AG10803 (cell line): ENCODE measurements at regions not wholly inside any gene's neighbourhood (a gene's known extent, or its start where the extent isn't known, plus 50 kb on each side); places are given as distances from the start of the nearest gene placed in this dataset.
A peak's percentile ranks its signal among the peaks of the same experiment; 100 is the strongest.

Source experiments
- DNase-seq: peaks from one replicate; pipeline ENCODE4 v3.0.0; 2010; ENCODE audit warnings: low read depth
- H3K4me3 ChIP-seq: 2 replicates; pipeline ENCODE4 v1.5.1; 2011; ENCODE audit warnings: mild to moderate bottlenecking, low read length, control low read depth
- CTCF ChIP-seq: conservative IDR thresholded peaks from 2 replicates; pipeline ENCODE4 v1.5.1; 2011; ENCODE audit warnings: mild to moderate bottlenecking, low read length, control low read depth, inconsistent platforms

DNA sequence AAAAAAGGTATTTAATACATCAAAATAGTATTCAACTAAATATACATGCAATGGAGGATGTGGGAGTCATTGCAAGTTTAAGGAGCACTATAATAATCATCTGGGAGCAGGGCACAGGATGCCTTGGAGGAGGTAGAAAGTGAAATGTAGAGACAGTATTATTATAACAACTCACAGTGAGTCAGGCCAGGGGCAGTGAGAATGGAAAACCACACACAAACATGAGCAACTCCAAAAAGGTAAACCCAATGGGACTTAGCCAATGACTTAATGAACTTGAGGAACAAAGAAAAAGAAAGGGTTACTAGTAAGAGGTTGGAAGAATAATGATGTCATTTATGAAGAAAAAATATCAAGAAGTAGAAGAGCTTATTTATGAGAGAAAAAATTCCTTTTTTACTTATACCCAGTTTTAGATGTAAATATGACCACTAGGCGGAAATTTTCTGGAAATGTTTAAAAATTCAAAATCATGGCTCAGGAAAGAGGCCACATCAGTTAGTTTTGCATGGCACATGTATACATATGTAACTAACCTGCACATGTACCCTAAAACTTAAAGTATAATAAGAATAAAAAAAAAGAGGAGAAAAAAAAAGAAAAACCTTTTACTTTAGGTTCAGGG, 389.3 kb downstream of the SUCLA2 start:
- no peak for TF ChIP-seq CTCF
- no peak overlapping the region for H3K4me3 ChIP-seq
- DNase-seq, result no peak

DNA sequence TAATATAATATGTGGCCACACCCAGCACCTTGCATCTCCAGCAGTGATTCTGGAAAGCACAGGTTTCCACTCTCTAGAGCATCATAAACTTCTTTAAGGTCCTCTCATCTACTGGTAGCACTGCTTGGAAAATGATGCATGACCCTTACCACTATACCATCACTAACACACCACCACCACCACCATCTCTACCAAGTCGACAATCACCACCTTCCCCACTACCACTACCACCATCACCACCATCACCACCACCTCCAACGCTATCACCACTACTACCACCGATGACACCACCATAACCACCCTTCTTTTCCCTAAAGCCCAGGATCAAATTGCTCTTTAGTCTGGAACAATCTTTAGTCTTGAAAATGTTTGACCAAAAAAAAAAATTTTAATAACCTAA, 390.4 kb downstream of the SUCLA2 start:
- H3K4me3 ChIP-seq, result no peak overlapping the region
- DNase-seq, result no peak
- TF ChIP-seq CTCF, result no peak

- no peak for TF ChIP-seq CTCF
- H3K4me3 ChIP-seq, result no peak overlapping the region
- DNase-seq, result no peak
These were observed 397.7 kb downstream of the SUCLA2 start for GRCh38 chr13:47603365-47603764.

GRCh38 chr13:47598340-47598911, 402.6 kb downstream of the SUCLA2 start:
- H3K4me3 ChIP-seq, result no peak overlapping the region
- peak; percentile 24 for DNase-seq
- TF ChIP-seq CTCF, result peak; percentile 55

DNA sequence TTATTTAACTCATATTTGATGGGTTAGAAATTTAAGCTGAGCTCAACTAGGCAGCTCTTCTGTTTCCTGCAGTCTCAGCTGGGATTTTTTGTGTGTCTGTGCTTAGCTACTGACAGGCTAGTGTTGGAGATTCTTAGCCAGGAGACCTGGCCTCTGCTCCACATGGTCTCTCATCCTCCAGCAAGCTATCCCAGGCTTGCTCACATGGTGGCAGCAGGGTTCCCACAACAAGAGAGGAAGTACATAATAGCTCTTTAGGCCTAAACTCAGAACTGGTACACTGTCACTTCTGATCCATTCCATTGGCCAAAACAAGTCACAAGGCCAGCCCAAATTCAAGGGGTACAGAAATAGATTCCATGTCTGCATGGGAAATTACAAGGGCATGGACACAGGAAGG, 406.2 kb downstream of the SUCLA2 start:
- H3K4me3 ChIP-seq, result no peak overlapping the region
- TF ChIP-seq CTCF, result no peak
- DNase-seq, result no peak

DNA sequence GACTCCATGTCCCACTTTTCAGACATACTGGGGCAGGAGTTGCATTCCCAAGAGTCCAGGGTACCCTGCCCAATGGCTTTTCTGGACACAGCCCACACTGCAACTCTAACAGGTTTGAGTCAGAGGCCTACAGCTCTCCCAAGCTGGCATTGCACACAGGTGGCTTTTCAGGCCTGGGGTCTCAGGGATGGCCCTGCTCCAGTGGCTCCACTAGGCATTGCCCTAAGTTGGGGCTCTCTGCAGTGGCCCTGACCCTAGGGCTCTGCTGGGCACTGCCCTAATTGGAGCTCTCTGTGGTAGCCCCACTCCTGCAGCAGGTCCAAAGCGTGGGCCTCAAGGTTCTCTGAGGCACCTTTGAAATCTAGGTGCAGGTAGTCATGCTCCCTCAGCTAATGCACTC, 408.8 kb downstream of the SUCLA2 start:
- no peak for TF ChIP-seq CTCF
- no peak for DNase-seq
- H3K4me3 ChIP-seq, result no peak overlapping the region

- no peak overlapping the region for H3K4me3 ChIP-seq
- no peak for DNase-seq
- TF ChIP-seq CTCF, result no peak; the same call in 1 of the 2 replicates
These were observed 412.4 kb downstream of the SUCLA2 start for GRCh38 chr13:47588676-47589075.
